Muscle of leg (tissue), 3 donors: ENCODE measurements at regions not wholly inside any gene's neighbourhood (a gene's known extent, or its start where the extent isn't known, plus 50 kb on each side); places are given as distances from the start of the nearest gene placed in this dataset.
"Not testable (repeated sequence)": the region's sequence is repeated elsewhere in the genome, so short reads cannot be mapped to it uniquely, and the experiment has no call there.

Source experiments
- DNase-seq: peaks from one replicate; pipeline ENCODE4 v3.0.0; 2013
- H3K27ac ChIP-seq: one replicate; pipeline ENCODE4 v1.5.1; 2013; ENCODE audit warnings: mild to moderate bottlenecking, low read length, control low read depth
- H3K27me3 ChIP-seq: one replicate; pipeline ENCODE4 v1.6.1; 2013; ENCODE audit warnings: low read length; ENCODE audit not compliant: control insufficient read depth, insufficient read depth
- H3K36me3 ChIP-seq: one replicate; pipeline ENCODE4 v1.6.1; 2013; ENCODE audit warnings: low read length; ENCODE audit not compliant: control insufficient read depth, insufficient read depth
- H3K4me1 ChIP-seq: one replicate; pipeline ENCODE4 v1.6.1; 2013; ENCODE audit warnings: low read length; ENCODE audit not compliant: control insufficient read depth, insufficient read depth
- H3K4me3 ChIP-seq: one replicate; pipeline ENCODE4 v1.5.1; 2013; ENCODE audit warnings: low read length, control low read depth
- H3K9me3 ChIP-seq: replicated peaks from 2 replicates; pipeline ENCODE4 v1.6.1; 2013; ENCODE audit warnings: low read depth, low read length; ENCODE audit not compliant: control insufficient read depth
- WGBS: methylation state at CpG from one replicate; pipeline ENCODE4 v1.1.5; 2013; ENCODE audit warnings: missing lambda C conversion rate; ENCODE audit not compliant: insufficient coverage; 5-methylcytosine and 5-hydroxymethylcytosine counted together

- WGBS = 50% methylated on average over 1 of the region's 3 CpGs
- peaks cover 9% of the 10 kb centered on the region for H3K27me3 ChIP-seq
- H3K4me1 ChIP-seq = no peaks in the 10 kb centered on the region
- no peak overlapping the region for H3K27ac ChIP-seq
- H3K4me3 ChIP-seq = no peak overlapping the region
- peak; percentile 2 for DNase-seq
- peaks cover 3% of the 10 kb centered on the region for H3K9me3 ChIP-seq
- H3K36me3 ChIP-seq = no peaks in the 10 kb centered on the region
Observed at GRCh38 chrX:56618323-56618722, 54.9 kb downstream of the UBQLN2 start.

- peaks cover 3% of the 10 kb centered on the region for H3K9me3 ChIP-seq
- no peak for DNase-seq
- WGBS = no CpG with 5 or more reads among the region's 1 CpG
Observed at GRCh38 chrX:56623316-56623715, 59.9 kb downstream of the UBQLN2 start.

GRCh38 chrX:56635060-56635459 is 71.6 kb downstream of the UBQLN2 start:
- H3K27me3 ChIP-seq, H3K36me3 ChIP-seq, DNase-seq, H3K9me3 ChIP-seq, H3K27ac ChIP-seq, H3K4me1 ChIP-seq, H3K4me3 ChIP-seq: not testable (repeated sequence)
- 83% methylated on average over 7 of the region's 8 CpGs for WGBS

More at GRCh38 chrX:56623316-56623715, 59.9 kb downstream of the UBQLN2 start:
- H3K27ac ChIP-seq = no peak overlapping the region
- H3K36me3 ChIP-seq = no peaks in the 10 kb centered on the region
- H3K4me1 ChIP-seq = no peaks in the 10 kb centered on the region
- H3K27me3 ChIP-seq = peaks cover 2% of the 10 kb centered on the region
- H3K4me3 ChIP-seq = no peak overlapping the region

- DNase-seq = no peak
Observed at GRCh38 chrX:56661193-56661592, 67.8 kb upstream of the NBDY start.

More at GRCh38 chrX:56661193-56661592, 67.8 kb upstream of the NBDY start:
- Histone ChIP-seq H3K36me3 (no peaks in the 10 kb centered on the region), H3K9me3 (peaks cover 16% of the 10 kb centered on the region), H3K4me1 (no peaks in the 10 kb centered on the region), H3K27ac (no peak overlapping the region), H3K4me3 (no peak overlapping the region), H3K27me3 (peaks cover 22% of the 10 kb centered on the region)
- 58% methylated on average over 4 of the region's 4 CpGs for WGBS
